ENCODE measurements at regions not wholly inside any gene's neighbourhood (a gene's known extent, or its start where the extent isn't known, plus 50 kb on each side); places are given as distances from the start of the nearest gene placed in this dataset.

DNA sequence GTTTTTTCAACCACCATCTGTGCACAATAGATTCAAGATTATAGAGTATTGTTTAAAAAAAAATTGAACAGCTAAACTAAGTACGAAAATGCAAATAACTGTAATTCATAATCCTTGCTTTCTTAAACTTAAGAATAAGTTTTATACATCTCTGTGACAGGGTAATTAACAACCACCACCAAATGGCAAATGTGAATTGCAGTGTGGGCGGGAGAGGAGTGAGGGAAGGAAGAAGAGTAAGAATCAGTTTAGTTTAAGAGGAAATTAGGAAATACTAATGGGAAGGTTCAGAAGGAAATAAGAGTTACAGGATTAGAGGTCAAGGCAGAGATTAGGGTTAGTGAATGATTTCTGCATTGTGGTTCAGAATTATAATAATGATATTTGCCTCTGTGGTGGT is 430.9 kb downstream of the SPRY1 start:
- in situ Hi-C loops (cut with MboI; ENCODE audit: low sequenced_read_pairs): no loop called here

DNA sequence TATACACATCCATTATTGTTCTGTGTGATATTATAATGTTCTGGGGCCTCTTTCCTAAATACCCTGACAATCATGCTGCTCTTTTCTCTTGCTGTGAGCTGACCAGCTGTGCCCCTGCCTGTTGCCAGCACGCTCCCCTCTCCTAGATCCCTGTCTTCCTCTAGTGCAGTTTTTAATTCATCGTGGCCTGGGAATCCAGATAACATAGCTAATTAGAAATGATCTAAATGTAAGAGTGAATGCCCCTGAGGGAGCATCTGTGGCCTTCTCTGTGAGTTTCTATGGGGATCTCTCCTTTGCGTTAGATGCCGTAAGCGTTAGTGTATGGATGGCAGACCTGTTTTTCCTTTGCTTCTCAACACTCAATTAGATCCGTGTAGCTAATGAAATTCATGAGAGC is 434.3 kb downstream of the SPRY1 start:
- in situ Hi-C loops (cut with MboI; ENCODE audit: low sequenced_read_pairs): no loop called here

DNA sequence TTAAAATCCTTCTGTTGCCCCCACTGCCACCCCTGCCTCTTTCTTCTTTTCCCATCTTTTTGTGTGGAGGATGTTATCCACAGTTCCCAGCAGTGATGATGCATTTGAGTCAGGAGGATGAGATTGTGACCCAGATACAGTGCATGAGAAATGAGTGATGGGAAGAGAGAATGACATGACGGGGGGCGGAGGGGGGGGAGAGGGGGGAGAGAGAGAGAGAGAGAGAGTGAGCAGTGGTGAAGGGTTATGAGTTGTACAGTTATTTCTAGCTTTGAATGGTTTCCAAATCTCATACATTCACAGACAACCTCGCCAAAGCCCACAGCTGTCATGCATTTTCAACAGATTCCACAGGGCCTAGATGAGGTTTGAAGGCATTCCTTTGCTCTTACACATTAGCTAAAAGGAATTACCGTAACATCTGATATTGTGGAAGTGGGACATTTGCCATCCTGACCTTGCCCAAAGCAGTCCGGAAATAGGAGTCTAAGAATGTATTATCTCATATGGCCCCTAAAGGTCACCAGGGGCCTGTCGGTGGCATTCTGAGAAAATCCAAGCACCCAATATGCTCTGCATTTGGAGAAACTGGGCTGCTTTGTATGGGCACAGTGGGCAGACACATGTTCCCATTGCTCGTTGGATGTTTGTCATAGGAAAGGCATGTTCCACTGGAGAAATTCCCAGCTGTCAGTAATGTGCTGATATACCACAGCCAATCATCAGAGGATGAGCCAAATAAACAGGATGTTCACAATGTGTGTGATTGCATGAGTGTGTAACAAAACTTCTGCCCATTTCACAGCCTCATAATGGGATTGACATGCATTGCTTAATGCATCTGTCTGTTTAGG is 435.8 kb downstream of the SPRY1 start:
- in situ Hi-C loops (cut with MboI; ENCODE audit: low sequenced_read_pairs): no loop called here

DNA sequence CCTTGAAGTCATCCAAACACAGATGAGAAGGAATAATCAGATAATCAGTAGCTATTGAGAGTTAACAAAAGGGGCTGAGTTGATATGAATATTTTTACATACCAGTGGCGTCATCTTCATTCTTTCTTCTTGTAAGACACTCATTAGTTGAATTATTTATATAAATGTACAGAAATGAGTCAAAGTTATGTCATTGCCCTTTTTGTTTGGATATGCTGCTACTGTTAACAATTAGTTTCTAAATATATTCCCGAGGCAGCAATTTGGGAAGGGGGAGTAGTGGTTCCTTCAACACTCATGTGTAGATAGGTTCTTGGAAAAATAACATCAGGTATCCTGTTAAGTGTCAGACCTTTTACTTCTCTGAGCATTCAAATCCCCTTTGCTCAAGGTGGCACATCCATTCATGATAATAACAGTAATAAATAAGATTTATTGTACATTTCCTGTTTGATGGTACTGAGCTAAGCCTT is 436.6 kb downstream of the SPRY1 start:
- in situ Hi-C loops (cut with MboI; ENCODE audit: low sequenced_read_pairs): no loop called here

DNA sequence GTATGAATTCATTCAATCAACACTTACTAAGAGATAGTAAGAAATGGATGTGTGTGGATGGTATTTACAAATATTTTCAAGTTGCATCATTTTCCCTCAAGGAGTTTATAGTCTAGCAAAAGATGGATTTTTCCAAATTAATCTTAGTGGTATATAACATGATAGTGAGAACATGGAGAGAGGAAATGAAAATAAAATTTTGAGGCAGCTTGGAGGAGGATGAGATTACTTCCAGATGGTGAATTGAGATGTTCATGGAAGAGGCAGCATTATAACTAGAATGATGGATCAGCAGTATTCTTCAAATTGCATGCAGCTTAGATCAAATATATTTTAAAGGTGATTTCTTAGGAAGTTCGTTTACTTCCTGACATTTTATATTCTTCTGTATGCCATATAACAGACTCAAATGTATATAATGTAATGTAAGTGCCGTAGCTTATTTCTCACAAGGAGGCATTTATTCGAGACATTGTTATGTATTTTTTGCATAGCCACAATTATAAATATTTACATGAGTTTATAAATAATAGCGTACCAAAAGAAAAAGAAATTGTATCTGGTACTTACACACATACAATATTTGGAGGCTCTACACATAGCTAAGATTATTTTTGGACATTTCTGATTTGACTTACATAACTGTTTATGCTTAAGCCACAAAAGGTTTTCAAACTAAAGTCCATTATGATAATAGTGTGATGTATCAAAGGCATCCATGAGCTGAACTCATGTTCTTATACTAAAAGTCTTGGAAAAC is 439.4 kb downstream of the SPRY1 start:
- in situ Hi-C loops (cut with MboI; ENCODE audit: low sequenced_read_pairs): no loop called here

DNA sequence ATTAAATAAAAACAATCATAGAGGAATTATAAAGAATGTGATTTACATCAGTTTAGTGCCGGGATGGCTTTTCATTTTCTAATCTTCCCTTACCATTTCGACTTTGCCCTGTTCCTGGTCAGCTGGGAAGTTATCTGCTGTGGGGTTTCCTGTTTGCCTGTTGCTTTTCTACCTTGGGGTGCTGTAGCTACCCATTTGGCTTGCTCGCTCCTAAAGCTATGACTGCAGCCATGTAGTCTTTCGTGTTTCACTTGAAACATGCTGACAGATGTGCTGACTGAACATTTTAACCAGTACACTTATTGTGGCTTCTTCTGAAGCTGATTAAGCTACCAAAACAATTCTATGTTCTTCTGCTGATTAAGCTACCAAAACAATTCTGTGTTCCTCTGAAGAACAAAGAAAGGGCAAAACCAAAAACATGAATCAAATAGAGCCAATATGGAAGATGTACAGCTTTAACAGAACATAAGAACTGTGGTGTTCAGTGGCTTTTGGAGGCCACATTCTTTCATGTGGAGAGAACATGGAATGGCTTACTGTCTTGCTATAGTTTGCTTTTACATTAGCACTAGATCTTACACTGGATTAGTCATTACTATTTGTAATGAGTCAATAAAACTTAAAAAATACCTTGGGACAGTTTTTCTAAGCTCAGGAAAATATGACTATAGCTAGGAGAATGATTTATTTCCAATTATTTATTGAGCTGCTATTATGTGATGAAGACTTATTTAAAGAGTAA is 440.4 kb downstream of the SPRY1 start:
- in situ Hi-C loops (cut with MboI; ENCODE audit: low sequenced_read_pairs): no loop called here

DNA sequence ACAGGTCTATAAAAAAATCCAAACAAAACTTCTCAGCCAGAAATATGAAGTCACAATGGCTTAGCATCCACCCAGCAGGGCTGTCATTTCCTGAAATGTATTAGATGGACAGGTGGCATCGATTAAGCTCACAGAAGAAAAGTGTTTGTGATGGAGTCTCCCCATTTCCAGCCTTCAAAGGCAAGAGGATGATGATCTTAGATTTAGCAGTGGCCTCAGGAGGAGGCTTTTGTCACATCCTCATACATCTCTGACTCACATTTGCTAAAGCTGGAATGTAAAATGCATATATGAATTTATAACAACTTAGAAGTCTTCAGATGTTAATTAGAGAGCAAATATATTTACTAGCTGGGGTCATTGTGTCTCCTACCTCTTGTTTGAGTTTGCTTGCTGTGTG is 441.9 kb downstream of the SPRY1 start:
- in situ Hi-C loops (cut with MboI; ENCODE audit: low sequenced_read_pairs): no loop called here

DNA sequence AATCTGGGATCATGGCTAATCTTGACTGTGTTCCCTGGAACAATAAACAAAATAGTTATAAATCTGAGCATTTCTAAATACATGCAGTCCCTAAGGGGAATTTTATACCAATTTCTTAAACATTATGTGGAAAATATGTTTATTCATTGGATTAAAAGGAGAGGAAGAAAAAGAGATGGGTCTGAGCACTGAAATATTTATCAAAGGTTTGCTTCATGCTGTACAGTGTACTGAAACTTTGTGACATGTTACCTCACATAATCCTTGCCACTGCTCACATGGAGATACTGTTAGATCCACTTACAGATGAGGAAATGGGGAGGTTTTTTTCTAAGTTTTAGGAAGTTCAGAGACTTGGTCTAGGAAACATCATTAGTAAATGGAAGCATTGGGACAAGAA is 443.6 kb downstream of the SPRY1 start:
- in situ Hi-C loops (cut with MboI; ENCODE audit: low sequenced_read_pairs): no loop called here

DNA sequence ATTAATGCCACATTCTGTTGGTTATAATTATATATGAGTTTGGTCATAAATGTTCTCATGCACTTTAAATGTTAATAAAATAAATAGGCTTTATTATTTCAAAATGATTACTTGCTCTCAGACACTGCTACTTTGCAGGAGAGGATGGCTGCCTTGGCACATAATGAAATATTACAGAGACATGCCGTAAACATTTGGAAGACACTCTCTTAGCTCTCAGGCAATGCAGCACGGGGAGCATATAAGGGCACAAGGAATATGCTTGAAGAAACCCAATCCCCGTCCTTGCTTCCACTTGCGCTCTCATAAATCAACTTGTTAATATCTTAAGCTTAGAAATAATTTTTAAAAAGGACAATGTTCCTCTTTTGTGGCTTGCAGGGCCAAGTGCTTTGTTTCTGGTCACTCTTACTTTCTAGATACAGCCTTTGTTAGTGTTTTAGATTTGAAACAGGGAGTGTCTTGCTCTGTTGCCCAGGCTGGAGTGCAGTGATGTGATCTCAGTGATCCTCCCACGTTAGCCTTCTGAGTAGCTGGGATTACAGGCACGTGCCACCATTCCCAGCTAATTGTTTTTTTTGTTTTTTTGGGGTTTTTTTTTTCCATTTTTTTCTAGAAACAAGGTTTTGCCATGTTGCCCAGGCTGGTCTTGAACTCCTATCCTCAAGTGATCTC is 445.0 kb downstream of the SPRY1 start:
- in situ Hi-C loops (cut with MboI; ENCODE audit: low sequenced_read_pairs): no loop called here

DNA sequence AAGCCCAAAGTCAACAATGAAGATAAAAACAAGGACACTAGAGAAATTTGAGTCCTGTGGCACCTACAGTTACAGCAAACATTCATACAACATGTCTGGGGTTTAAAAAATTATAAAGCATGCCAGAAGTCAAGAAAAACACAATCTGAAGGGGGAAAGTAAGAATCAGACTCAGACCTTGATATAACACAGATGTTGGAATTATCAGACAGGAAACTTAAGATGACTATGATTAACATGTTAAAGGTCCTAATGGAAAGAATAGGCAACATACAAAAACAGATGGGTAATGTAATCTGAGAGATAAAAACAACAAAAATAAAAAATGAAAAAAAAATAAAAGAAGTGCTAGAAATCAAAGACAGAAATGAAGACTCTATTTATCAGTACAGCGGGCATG is 446.5 kb downstream of the SPRY1 start:
- in situ Hi-C loops (cut with MboI; ENCODE audit: low sequenced_read_pairs): no loop called here

DNA sequence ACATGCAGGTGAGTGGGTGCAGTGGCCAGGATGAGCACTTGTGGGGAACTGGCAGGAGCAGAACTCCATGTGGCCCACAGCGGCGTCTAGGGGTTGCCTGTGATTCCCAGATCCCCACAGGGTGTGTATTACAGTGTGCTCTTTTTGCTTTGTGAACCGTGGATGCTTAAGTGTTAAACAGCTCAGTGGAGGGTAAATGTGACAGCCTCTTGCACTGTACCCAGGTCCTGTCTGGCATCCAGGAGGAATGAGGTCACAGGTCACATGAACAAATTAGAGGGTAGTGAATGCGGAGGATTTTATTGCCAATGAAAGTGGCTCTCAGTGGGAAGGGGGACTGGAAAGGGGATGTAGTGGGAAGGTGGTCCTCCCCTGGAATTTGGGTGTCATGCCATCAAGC is 447.8 kb downstream of the SPRY1 start:
- in situ Hi-C loops (cut with MboI; ENCODE audit: low sequenced_read_pairs): no loop called here

DNA sequence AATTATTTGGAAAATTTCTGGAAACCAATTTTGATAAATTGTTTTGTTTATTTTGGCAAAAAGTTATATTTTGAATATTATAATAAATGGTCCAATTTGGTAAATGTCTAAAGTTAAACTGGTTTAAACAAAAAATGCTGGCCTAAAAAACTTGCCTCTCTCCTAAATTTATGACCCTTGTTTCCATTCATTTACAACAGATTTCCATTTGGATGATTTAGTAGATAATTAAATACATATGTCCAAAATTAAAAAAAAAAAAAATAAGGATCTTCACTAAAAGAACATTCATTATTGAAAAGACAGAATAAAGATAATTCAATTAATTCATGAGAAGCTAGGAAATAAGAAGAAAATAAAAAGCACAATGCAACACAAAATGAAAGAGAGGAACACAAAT is 449.5 kb downstream of the SPRY1 start:
- in situ Hi-C loops (cut with MboI; ENCODE audit: low sequenced_read_pairs): no loop called here

DNA sequence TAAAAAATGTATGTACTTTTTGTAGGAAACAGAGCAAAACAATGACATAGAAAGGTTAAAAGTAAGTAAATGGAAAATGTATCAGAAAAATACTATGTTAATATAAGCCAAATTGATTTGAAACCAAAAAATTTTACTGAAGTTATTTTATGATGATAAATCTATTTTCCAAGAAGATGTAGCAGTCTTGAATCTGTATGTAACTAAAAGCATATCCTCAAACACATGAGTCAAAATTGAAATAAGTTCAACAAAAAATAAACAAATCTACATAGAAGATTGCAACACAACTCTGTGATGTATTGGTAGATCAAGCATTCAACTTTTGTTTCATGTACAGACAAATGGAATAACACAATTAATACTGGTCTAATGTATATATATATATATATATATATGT is 450.0 kb downstream of the SPRY1 start:
- in situ Hi-C loops (cut with MboI; ENCODE audit: low sequenced_read_pairs): no loop called here

DNA sequence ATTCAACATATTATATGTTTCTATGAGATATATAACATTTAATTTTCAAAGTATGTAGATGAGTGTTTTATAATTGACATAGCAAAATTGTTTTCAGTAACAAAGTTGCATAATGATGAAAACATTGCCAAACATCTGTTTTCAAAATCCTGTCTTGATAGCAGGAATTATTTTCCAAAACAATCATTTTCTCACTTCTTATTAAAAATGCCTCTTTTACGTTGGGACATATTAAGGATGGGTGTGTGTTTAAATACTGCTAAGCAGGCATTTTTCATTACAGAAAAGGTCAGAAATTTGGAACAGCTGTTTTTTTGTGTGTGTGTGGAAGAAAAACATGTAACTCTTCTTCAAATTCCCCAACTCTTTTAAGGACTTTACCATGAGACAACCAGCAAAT is 452.0 kb downstream of the SPRY1 start:
- in situ Hi-C loops (cut with MboI; ENCODE audit: low sequenced_read_pairs): no loop called here

DNA sequence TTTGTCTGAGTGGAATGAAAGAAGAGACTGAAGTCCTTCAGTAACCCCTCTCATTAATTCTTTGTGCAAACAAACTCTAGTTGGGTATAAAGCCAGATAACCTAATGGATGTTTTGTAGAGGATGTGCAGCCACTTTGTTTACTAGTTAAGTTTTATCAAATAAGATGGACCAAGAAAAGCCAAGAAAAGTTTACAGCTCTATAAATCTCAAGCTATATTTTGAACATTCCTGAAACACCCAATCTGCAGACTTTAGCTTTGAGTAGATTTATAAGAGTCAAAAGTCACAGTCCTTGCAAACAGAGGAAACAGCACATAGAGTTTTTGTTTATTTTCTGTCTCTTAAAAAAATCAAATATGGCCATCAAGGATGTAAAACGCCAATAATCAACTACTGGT is 452.9 kb downstream of the SPRY1 start:
- in situ Hi-C loops (cut with MboI; ENCODE audit: low sequenced_read_pairs): no loop called here

DNA sequence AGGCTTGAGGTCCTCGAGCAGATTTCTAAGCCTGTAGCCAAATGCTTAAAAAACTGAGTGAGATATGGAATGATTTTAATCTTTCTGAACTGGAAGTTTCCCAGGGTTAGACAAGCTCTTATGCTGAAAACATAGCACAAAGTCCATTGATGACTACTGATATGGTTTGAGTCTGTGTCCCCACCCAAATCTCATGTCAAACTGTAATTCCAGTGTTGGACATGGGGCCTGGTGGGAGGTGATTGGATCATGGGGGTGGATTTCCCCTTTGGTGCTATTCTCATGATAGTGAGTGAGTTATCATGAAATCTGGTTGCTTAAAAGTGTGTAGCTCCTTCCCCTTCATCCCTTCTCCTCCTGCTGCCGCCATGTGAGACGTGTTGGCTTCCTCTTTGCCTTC is 454.9 kb downstream of the SPRY1 start:
- in situ Hi-C loops (cut with MboI; ENCODE audit: low sequenced_read_pairs): no loop called here

DNA sequence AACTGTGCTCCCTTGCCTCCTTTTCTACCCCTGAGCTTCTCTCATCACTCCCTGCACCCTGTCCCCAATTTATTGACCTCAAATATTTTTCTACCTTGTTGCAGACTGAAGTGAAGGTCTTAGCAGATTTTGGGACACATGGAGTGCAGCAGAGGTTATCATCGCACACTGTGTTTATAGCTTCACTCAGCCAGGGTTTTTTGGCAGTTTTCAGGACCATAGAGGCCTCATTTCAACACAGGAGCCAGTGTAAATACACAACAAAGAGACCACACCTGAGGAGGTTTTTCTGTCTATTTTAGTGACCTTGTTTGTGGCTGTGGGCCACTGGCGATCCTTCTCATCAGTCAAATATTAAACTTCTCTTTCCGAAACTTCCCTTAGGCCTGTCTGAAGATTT is 457.1 kb downstream of the SPRY1 start:
- in situ Hi-C loops (cut with MboI; ENCODE audit: low sequenced_read_pairs): no loop called here

DNA sequence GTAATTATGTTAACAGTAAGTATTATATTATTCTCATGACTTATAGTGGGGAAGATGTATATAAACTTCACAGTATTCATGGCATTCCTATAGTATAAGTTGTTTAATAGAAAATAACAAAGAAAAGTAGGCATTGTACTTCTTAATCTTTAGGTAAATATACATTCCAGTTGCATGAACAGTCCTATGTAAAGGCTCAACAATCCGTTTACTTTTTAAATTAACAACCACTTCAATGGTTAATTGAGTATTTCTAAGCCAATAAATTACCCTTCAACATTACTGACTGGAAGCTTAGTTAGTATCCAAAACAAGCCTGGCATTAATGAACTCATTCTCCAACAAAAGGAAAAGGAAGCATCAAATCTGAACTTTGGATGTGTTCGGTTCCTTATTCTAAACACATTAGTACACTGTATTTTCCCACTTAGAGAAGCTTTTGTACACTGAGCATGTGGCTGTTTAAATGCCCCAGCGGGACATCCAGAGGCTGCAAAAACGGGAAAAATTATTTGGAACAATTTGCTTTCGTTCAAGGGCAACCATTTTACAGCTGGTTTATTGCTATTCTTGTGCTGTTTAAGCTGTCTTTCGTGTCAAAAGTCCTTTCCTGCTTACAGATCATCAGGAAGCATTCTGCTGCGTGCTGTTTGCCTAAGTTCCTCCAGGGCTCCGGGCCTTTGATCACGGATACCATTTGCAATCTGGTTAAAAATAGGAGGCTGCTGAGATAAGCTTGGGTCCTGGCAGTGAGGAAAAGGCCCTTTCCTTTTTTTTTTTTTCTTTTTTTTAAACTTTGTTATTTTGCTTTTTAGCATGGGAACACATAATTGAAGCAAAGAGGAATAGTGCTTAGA is 460.3 kb downstream of the SPRY1 start:
- in situ Hi-C loops (cut with MboI; ENCODE audit: low sequenced_read_pairs): no loop called here

DNA sequence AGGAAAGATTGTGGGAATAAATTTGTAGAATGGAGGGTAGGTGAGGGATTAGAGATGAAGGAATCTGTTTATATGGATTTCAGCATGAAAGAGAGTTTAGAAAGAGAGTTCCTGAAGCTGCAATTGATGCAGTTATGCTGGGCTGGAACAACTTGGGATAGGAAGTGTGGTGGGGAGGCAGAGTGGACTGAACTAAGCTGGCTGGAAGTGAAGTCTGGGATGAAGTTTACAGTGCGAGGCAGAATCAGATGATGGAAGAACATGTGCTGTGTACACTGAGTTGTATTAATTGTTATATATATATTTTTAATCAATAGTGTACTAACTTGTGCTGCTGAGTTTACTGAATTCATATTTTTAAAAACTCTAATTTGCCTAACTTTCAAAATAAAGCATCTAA is 461.9 kb downstream of the SPRY1 start:
- in situ Hi-C loops (cut with MboI; ENCODE audit: low sequenced_read_pairs): no loop called here

DNA sequence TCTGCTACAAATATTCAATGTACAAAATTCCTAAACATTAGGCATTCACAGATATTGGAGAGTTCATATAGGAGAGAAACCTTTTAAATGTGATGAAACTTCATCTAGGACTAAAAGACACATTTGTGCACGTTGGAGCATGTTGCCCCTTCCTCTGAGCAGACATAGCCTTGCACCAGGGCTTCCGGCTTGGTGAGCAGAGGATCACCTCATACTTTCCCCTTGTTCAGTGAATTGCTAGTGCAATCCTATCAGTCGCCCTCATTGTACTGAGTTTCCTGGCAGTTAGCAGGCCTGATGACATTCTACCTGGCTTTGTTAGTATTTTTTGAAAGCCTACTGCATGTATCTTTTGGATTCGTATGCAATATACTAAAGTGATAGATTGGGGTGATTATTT is 466.2 kb downstream of the SPRY1 start:
- in situ Hi-C loops (cut with MboI; ENCODE audit: low sequenced_read_pairs): no loop called here
